Medulla oblongata (tissue), 1 donor: ENCODE measurements at regions not wholly inside any gene's neighbourhood (a gene's known extent, or its start where the extent isn't known, plus 50 kb on each side); places are given as distances from the start of the nearest gene placed in this dataset.
"Not testable (repeated sequence)": the region's sequence is repeated elsewhere in the genome, so short reads cannot be mapped to it uniquely, and the experiment has no call there.

ENCODE experiments used
- DNase-seq: peaks from one replicate; pipeline ENCODE4 v3.0.0-alpha.2; 2015; ENCODE audit errors: extremely low spot score

- no peak for DNase-seq
Observed at GRCh38 chr16:29311461-29312344, 94.8 kb downstream of the NPIPB11 start.

- DNase-seq: peak; percentile 31
Observed at GRCh38 chr16:29310852-29311314, 95.6 kb downstream of the NPIPB11 start.

GRCh38 chr16:29310243-29310642, 96.3 kb downstream of the NPIPB11 start:
- DNase-seq: not testable (repeated sequence)

- not testable (repeated sequence) for DNase-seq
Observed at GRCh38 chr16:29309601-29310000, 96.9 kb downstream of the NPIPB11 start.

GRCh38 chr16:29308644-29309546, 97.6 kb downstream of the NPIPB11 start:
- DNase-seq: no peak

- no peak for DNase-seq
Observed at GRCh38 chr16:29307598-29308507, 98.7 kb downstream of the NPIPB11 start.

GRCh38 chr16:29306943-29307597, 99.4 kb downstream of the NPIPB11 start:
- no peak for DNase-seq

- no peak for DNase-seq
Observed at GRCh38 chr16:29306201-29306600, 100.3 kb downstream of the NPIPB11 start.

- DNase-seq: not testable (repeated sequence)
Observed at GRCh38 chr16:29305018-29305417, 101.5 kb downstream of the NPIPB11 start.

- no peak for DNase-seq
Observed at GRCh38 chr16:29304251-29304650, 102.3 kb downstream of the NPIPB11 start.

GRCh38 chr16:29303520-29303919, 103.0 kb downstream of the NPIPB11 start:
- DNase-seq: no peak

GRCh38 chr16:29302976-29303375, 103.5 kb downstream of the NPIPB11 start:
- no peak for DNase-seq

- not testable (repeated sequence) for DNase-seq
Observed at GRCh38 chr16:29302433-29302832, 104.1 kb downstream of the NPIPB11 start.

- DNase-seq: not testable (repeated sequence)
Observed at GRCh38 chr16:29301662-29302285, 104.7 kb downstream of the NPIPB11 start.

GRCh38 chr16:29300541-29301535, 105.7 kb downstream of the NPIPB11 start:
- not testable (repeated sequence) for DNase-seq

- DNase-seq: not testable (repeated sequence)
Observed at GRCh38 chr16:29300030-29300491, 106.5 kb downstream of the NPIPB11 start.

GRCh38 chr16:29298997-29299396, 107.5 kb downstream of the NPIPB11 start:
- not testable (repeated sequence) for DNase-seq

- not testable (repeated sequence) for DNase-seq
Observed at GRCh38 chr16:29298307-29298706, 108.2 kb downstream of the NPIPB11 start.

GRCh38 chr16:29297809-29298177, 108.7 kb downstream of the NPIPB11 start:
- DNase-seq: not testable (repeated sequence)
